ENCODE measurements at regions not wholly inside any gene's neighbourhood (a gene's known extent, or its start where the extent isn't known, plus 50 kb on each side); places are given as distances from the start of the nearest gene placed in this dataset.

- no peaks in the 10 kb centered on the region for H3K9me3 ChIP-seq
- H3K4me1 ChIP-seq, result peaks cover 56 to 80% of the 10 kb centered on the region in 2 donors
- intact Hi-C loops (cut with DNase I), result no loop called here
- H3K36me3 ChIP-seq, result no peaks in the 10 kb centered on the region
- TF ChIP-seq CTCF (IDR thresholded peaks at IDR 0.05), result no peak
- TF ChIP-seq POLR2A (IDR thresholded peaks at IDR 0.05), result no peak
- no peak overlapping the region for H3K4me3 ChIP-seq (replicated peaks in 1 of 3)
- WGBS, 2 donors, result 19 to 40% methylated on average over 2 of the region's 2 CpGs
- DNase-seq, result peak; percentile 42 to 53
- H3K27ac ChIP-seq, result peak overlapping the region; percentile 72 to 77 (median 72)
- no peaks in the 10 kb centered on the region for H3K27me3 ChIP-seq
Measured at GRCh38 chr2:38438883-38439612, 62.0 kb upstream of the ATL2 start.

GRCh38 chr2:38438133-38438882, 61.2 kb upstream of the ATL2 start:
- DNase-seq, result no peak
- intact Hi-C loops (cut with DNase I), result no loop called here
- TF ChIP-seq POLR2A (IDR thresholded peaks at IDR 0.05), result no peak
- TF ChIP-seq CTCF (IDR thresholded peaks at IDR 0.05), result no peak
- H3K9me3 ChIP-seq, result no peaks in the 10 kb centered on the region
- H3K4me3 ChIP-seq (replicated peaks in 1 of 3), result no peak overlapping the region
- WGBS, 2 donors, result 81 to 87% methylated on average over 2 of the region's 2 CpGs
- H3K27me3 ChIP-seq, result no peaks in the 10 kb centered on the region
- H3K27ac ChIP-seq, result peak overlapping the region; percentile 72 to 77 (median 72)
- H3K36me3 ChIP-seq, result no peaks in the 10 kb centered on the region
- peaks cover 56 to 80% of the 10 kb centered on the region in 2 donors for H3K4me1 ChIP-seq

- H3K36me3 ChIP-seq, result no peaks in the 10 kb centered on the region
- 74 to 77% methylated on average over 2 of the region's 2 CpGs for WGBS, 2 donors
- H3K4me1 ChIP-seq, result peaks cover 51 to 74% of the 10 kb centered on the region in 2 donors
- no peak overlapping the region for H3K4me3 ChIP-seq (replicated peaks in 1 of 3)
- DNase-seq, result peak; percentile 34 to 36
- intact Hi-C loops (cut with DNase I), result no loop called here
- H3K27ac ChIP-seq, result peak overlapping the region in 2 of 3 donors; percentile 19 to 34
- H3K9me3 ChIP-seq, result no peaks in the 10 kb centered on the region
- H3K27me3 ChIP-seq, result no peaks in the 10 kb centered on the region
- no peak for TF ChIP-seq CTCF (IDR thresholded peaks at IDR 0.05)
- no peak for TF ChIP-seq POLR2A (IDR thresholded peaks at IDR 0.05)
Measured at GRCh38 chr2:38436227-38436664, 59.2 kb upstream of the ATL2 start.

- intact Hi-C loops (cut with DNase I), result no loop called here
- Histone ChIP-seq H3K27ac (peak overlapping the region in 2 of 3 donors; percentile 8 to 19), H3K27me3 (no peaks in the 10 kb centered on the region), H3K4me3 (replicated peaks in 1 of 3) (no peak overlapping the region), H3K36me3 (no peaks in the 10 kb centered on the region), H3K9me3 (no peaks in the 10 kb centered on the region), H3K4me1 (peaks cover 47 to 69% of the 10 kb centered on the region in 2 donors)
- no peak for DNase-seq
- 82 to 92% methylated on average over 2 of the region's 2 CpGs for WGBS, 2 donors
- TF ChIP-seq POLR2A (IDR thresholded peaks at IDR 0.05) (no peak), CTCF (IDR thresholded peaks at IDR 0.05) (no peak)
Measured at GRCh38 chr2:38435775-38436174, 58.7 kb upstream of the ATL2 start.

GRCh38 chr2:38434595-38434994, 57.5 kb upstream of the ATL2 start:
- Histone ChIP-seq H3K9me3 (no peaks in the 10 kb centered on the region), H3K27ac (no peak overlapping the region), H3K36me3 (no peaks in the 10 kb centered on the region), H3K4me3 (replicated peaks in 1 of 3) (no peak overlapping the region), H3K4me1 (peaks cover 39 to 61% of the 10 kb centered on the region in 2 donors), H3K27me3 (no peaks in the 10 kb centered on the region)
- no peak for TF ChIP-seq CTCF (IDR thresholded peaks at IDR 0.05)
- no peak for DNase-seq
- intact Hi-C loops (cut with DNase I), result no loop called here

All from thyroid gland (tissue), 4 donors.